Right cardiac atrium (tissue), 5 donors: ENCODE measurements at regions not wholly inside any gene's neighbourhood (a gene's known extent, or its start where the extent isn't known, plus 50 kb on each side); places are given as distances from the start of the nearest gene placed in this dataset.

Experiments used
- ATAC-seq, 2 donors: fragments of 200-7000 bp; cut with Tn5 transposase; one replicate each; pipeline versions ENCODE4 v1.8.0 to v1.9.1; 2020; ENCODE audit warnings: moderate library complexity in 2 of 2, mild to moderate bottlenecking in 1 of 2
- DNase-seq, 3 donors: peaks; one replicate each; pipeline ENCODE4 v3.0.0-alpha.2; 2020
- H3K27ac ChIP-seq: one replicate; pipeline ENCODE4 v1.5.1; 2013; ENCODE audit warnings: mild to moderate bottlenecking, low read length, control low read depth, moderate library complexity
- H3K27me3 ChIP-seq: one replicate; pipeline ENCODE4 v1.6.1; 2013; ENCODE audit not compliant: control insufficient read depth, insufficient read depth
- H3K4me1 ChIP-seq: one replicate; pipeline ENCODE4 v1.6.1; 2013; ENCODE audit warnings: low read length; ENCODE audit not compliant: control insufficient read depth, insufficient read depth
- H3K4me3 ChIP-seq: one replicate; pipeline ENCODE4 v1.5.1; 2013; ENCODE audit warnings: low read length, control low read depth
- H3K9me3 ChIP-seq: one replicate; pipeline ENCODE4 v1.6.1; 2013; ENCODE audit warnings: low read length; ENCODE audit not compliant: control insufficient read depth
- WGBS: extraction: QIAGEN DNeasy Blood & Tissue Kit; methylation state at CpG from one replicate; pipeline ENCODE4 v1.1.7; 2013; 5-methylcytosine and 5-hydroxymethylcytosine counted together
- intact Hi-C, 4 donors: fragments of 100-400 bp; cut with DNase I; formaldehyde crosslinking; loops; one replicate each; pipeline versions ENCODE4 v1.11.0 to v1.14.0; 2022 to 2023
- donor health status: healthy with polysubstance abuse.
- donor health status: DM: no; HTN: yes; CAD: no.
- donor health status: DM: no; HTN: no; CAD: no.
- donor health status: DM: no; HTN: yes; CAD: no; lungs with severe emphysema.
- donor health status: DM: yes; HTN: yes; CAD: no.

GRCh38 chr10:118173296-118173695 is 126.6 kb upstream of the RAB11FIP2 start:
- no peak for DNase-seq

GRCh38 chr10:118171861-118172260 is 125.1 kb upstream of the RAB11FIP2 start:
- no peak overlapping the region for H3K27ac ChIP-seq
- 68% methylated on average over 1 of the region's 1 CpG for whole genome bisulfite sequencing

More at GRCh38 chr10:118173296-118173695, 126.6 kb upstream of the RAB11FIP2 start:
- WGBS: 79% methylated on average over 2 of the region's 2 CpGs
- intact Hi-C loops: no loop called here
- no peak overlapping the region for H3K27ac ChIP-seq
- H3K4me3 ChIP-seq: no peak overlapping the region
- H3K4me1 ChIP-seq: no peaks in the 10 kb centered on the region
- no peak for ATAC-seq
- no peaks in the 10 kb centered on the region for H3K9me3 ChIP-seq
- H3K27me3 ChIP-seq: no peaks in the 10 kb centered on the region

GRCh38 chr10:118167056-118167700 is 120.4 kb upstream of the RAB11FIP2 start:
- H3K9me3 ChIP-seq: no peaks in the 10 kb centered on the region
- ATAC-seq (no peak), DNase-seq (peak in 1 of 3 donors; percentile 43)
- intact Hi-C loops: no loop called here
- H3K4me3 ChIP-seq: no peak overlapping the region
- H3K27me3 ChIP-seq: no peaks in the 10 kb centered on the region
- WGBS: 44% methylated on average over 4 of the region's 4 CpGs
- no peaks in the 10 kb centered on the region for H3K4me1 ChIP-seq
- H3K27ac ChIP-seq: no peak overlapping the region

More at GRCh38 chr10:118171861-118172260, 125.1 kb upstream of the RAB11FIP2 start:
- Histone ChIP-seq H3K4me3 (no peak overlapping the region), H3K9me3 (no peaks in the 10 kb centered on the region), H3K4me1 (no peaks in the 10 kb centered on the region), H3K27me3 (no peaks in the 10 kb centered on the region)
- intact Hi-C loops: no loop called here
- no peak for ATAC-seq
- DNase-seq: no peak

- intact Hi-C loops: no loop called here
- ATAC-seq (no peak), DNase-seq (no peak)
- WGBS: 78% methylated on average over 6 of the region's 6 CpGs
- H3K9me3 ChIP-seq: no peaks in the 10 kb centered on the region
- H3K27me3 ChIP-seq: no peaks in the 10 kb centered on the region
- H3K27ac ChIP-seq: no peak overlapping the region
- no peak overlapping the region for H3K4me3 ChIP-seq
- no peaks in the 10 kb centered on the region for H3K4me1 ChIP-seq
These were observed 116.5 kb upstream of the RAB11FIP2 start for GRCh38 chr10:118163217-118163616.

GRCh38 chr10:118161461-118162246 is 114.9 kb upstream of the RAB11FIP2 start:
- Histone ChIP-seq H3K4me3 (no peak overlapping the region), H3K27ac (no peak overlapping the region), H3K9me3 (no peaks in the 10 kb centered on the region), H3K27me3 (no peaks in the 10 kb centered on the region), H3K4me1 (no peaks in the 10 kb centered on the region)
- intact Hi-C loops: no loop called here
- ATAC-seq (no peak), DNase-seq (no peak)
- 63% methylated on average over 6 of the region's 6 CpGs for WGBS

- no peaks in the 10 kb centered on the region for H3K27me3 ChIP-seq
- H3K4me3 ChIP-seq: no peak overlapping the region
- intact Hi-C loops: no loop called here
- no peak overlapping the region for H3K27ac ChIP-seq
- no peak for ATAC-seq
- no peaks in the 10 kb centered on the region for H3K9me3 ChIP-seq
- H3K4me1 ChIP-seq: no peaks in the 10 kb centered on the region
- no peak for DNase-seq
These were observed 106.5 kb upstream of the RAB11FIP2 start for GRCh38 chr10:118153287-118153686.

GRCh38 chr10:118151461-118151860 is 104.7 kb upstream of the RAB11FIP2 start:
- WGBS: 61% methylated on average over 2 of the region's 2 CpGs

GRCh38 chr10:118148247-118148646 is 101.5 kb upstream of the RAB11FIP2 start:
- no peak for ATAC-seq
- Histone ChIP-seq H3K4me1 (no peaks in the 10 kb centered on the region), H3K9me3 (no peaks in the 10 kb centered on the region), H3K27me3 (no peaks in the 10 kb centered on the region), H3K4me3 (no peak overlapping the region), H3K27ac (no peak overlapping the region)
- no peak for DNase-seq
- intact Hi-C loops: no loop called here

More at GRCh38 chr10:118151461-118151860, 104.7 kb upstream of the RAB11FIP2 start:
- no peaks in the 10 kb centered on the region for H3K27me3 ChIP-seq
- H3K9me3 ChIP-seq: no peaks in the 10 kb centered on the region
- DNase-seq (no peak), ATAC-seq (no peak)
- H3K27ac ChIP-seq: no peak overlapping the region
- H3K4me1 ChIP-seq: no peaks in the 10 kb centered on the region
- no peak overlapping the region for H3K4me3 ChIP-seq
- intact Hi-C loops: no loop called here

GRCh38 chr10:118145256-118145655 is 98.5 kb upstream of the RAB11FIP2 start:
- Histone ChIP-seq H3K4me1 (no peaks in the 10 kb centered on the region), H3K9me3 (no peaks in the 10 kb centered on the region), H3K27ac (no peak overlapping the region), H3K4me3 (no peak overlapping the region), H3K27me3 (no peaks in the 10 kb centered on the region)
- WGBS: 81% methylated on average over 4 of the region's 4 CpGs
- no peak for ATAC-seq
- intact Hi-C loops: no loop called here
- no peak for DNase-seq

GRCh38 chr10:118141471-118141870 is 94.7 kb upstream of the RAB11FIP2 start:
- no peak for ATAC-seq
- Histone ChIP-seq H3K27me3 (no peaks in the 10 kb centered on the region), H3K27ac (no peak overlapping the region), H3K4me1 (no peaks in the 10 kb centered on the region), H3K9me3 (no peaks in the 10 kb centered on the region), H3K4me3 (no peak overlapping the region)
- intact Hi-C loops: no loop called here
- DNase-seq: no peak
- 89% methylated on average over 6 of the region's 6 CpGs for whole genome bisulfite sequencing

- intact Hi-C loops: no loop called here
- Histone ChIP-seq H3K9me3 (no peaks in the 10 kb centered on the region), H3K4me3 (no peak overlapping the region), H3K4me1 (no peaks in the 10 kb centered on the region), H3K27ac (no peak overlapping the region), H3K27me3 (no peaks in the 10 kb centered on the region)
- ATAC-seq: no peak
- no peak for DNase-seq
These were observed 92.6 kb upstream of the RAB11FIP2 start for GRCh38 chr10:118139321-118139720.
